RWPE2 (cell line): ENCODE measurements at regions not wholly inside any gene's neighbourhood (a gene's known extent, or its start where the extent isn't known, plus 50 kb on each side); places are given as distances from the start of the nearest gene placed in this dataset.

Source experiments
- ATAC-seq: fragments of 200-7000 bp; cut with Tn5 transposase; 3 replicates; pipeline ENCODE4 v1.9.1; 2021; ENCODE audit warnings: low read depth
- DNase-seq: peaks from one replicate; pipeline ENCODE4 v3.0.0-alpha.2; 2020; ENCODE audit warnings: low spot score
- H3K27ac ChIP-seq: fragments of 450-650 bp; 2 replicates; pipeline ENCODE4 v1.5.1; 2017; ENCODE audit warnings: mild to moderate bottlenecking; ENCODE audit not compliant: poor library complexity, severe bottlenecking
- H3K27me3 ChIP-seq: fragments of 250-450 bp; sonication (Bioruptor Pico); 2 replicates; pipeline ENCODE4 v1.5.1; 2021; ENCODE audit warnings: mild to moderate bottlenecking, moderate library complexity; ENCODE audit not compliant: insufficient read depth, poor library complexity, severe bottlenecking
- H3K36me3 ChIP-seq: fragments of 250-450 bp; sonication (Bioruptor Pico); 2 replicates; pipeline ENCODE4 v1.5.1; 2020; ENCODE audit warnings: low read depth, mild to moderate bottlenecking, moderate library complexity
- H3K4me1 ChIP-seq: fragments of 250-450 bp; sonication (Bioruptor Pico); 2 replicates; pipeline ENCODE4 v1.5.1; 2021; ENCODE audit warnings: mild to moderate bottlenecking, moderate library complexity; ENCODE audit not compliant: insufficient read depth, poor library complexity, severe bottlenecking
- H3K4me3 ChIP-seq: fragments of 250-450 bp; sonication (Bioruptor Pico); 2 replicates; pipeline ENCODE4 v1.5.1; 2021; ENCODE audit warnings: mild to moderate bottlenecking, moderate library complexity; ENCODE audit not compliant: severe bottlenecking
- H3K9me3 ChIP-seq: fragments of 250-450 bp; sonication (Bioruptor Pico); 2 replicates; pipeline ENCODE4 v1.5.1; 2021; ENCODE audit warnings: mild to moderate bottlenecking, moderate library complexity; ENCODE audit not compliant: severe bottlenecking
- CTCF ChIP-seq: fragments of 450-650 bp; IDR thresholded peaks from one replicate; pipeline ENCODE4 v1.5.1; 2017; ENCODE audit warnings: mild to moderate bottlenecking, moderate library complexity; ENCODE audit not compliant: poor library complexity, severe bottlenecking

- DNase-seq (no peak), ATAC-seq (peak; percentile 52; the same call in 1 of the 3 replicates)
- H3K27me3 ChIP-seq: no peaks in the 10 kb centered on the region
- no peaks in the 10 kb centered on the region for H3K9me3 ChIP-seq
- no peaks in the 10 kb centered on the region for H3K4me1 ChIP-seq
- no peak overlapping the region for H3K4me3 ChIP-seq
- no peaks in the 10 kb centered on the region for H3K36me3 ChIP-seq
- no peak overlapping the region for H3K27ac ChIP-seq
- peak; percentile 24 for TF ChIP-seq CTCF
Observed at GRCh38 chr7:10022957-10023356, 950.7 kb upstream of the PHF14 start.

GRCh38 chr7:10034843-10035556 lies 938.7 kb upstream of the PHF14 start:
- no peaks in the 10 kb centered on the region for H3K27me3 ChIP-seq
- TF ChIP-seq CTCF: no peak
- no peak for ATAC-seq
- no peaks in the 10 kb centered on the region for H3K4me1 ChIP-seq
- no peak overlapping the region for H3K27ac ChIP-seq
- DNase-seq: no peak
- H3K4me3 ChIP-seq: no peak overlapping the region
- no peaks in the 10 kb centered on the region for H3K36me3 ChIP-seq
- H3K9me3 ChIP-seq: no peaks in the 10 kb centered on the region

GRCh38 chr7:10036693-10037092 lies 937.0 kb upstream of the PHF14 start:
- no peak for TF ChIP-seq CTCF
- no peak for DNase-seq
- ATAC-seq: no peak
- Histone ChIP-seq H3K4me3 (no peak overlapping the region), H3K4me1 (no peaks in the 10 kb centered on the region), H3K9me3 (no peaks in the 10 kb centered on the region), H3K36me3 (no peaks in the 10 kb centered on the region), H3K27ac (no peak overlapping the region), H3K27me3 (no peaks in the 10 kb centered on the region)

- no peak for DNase-seq
- no peaks in the 10 kb centered on the region for H3K9me3 ChIP-seq
- no peaks in the 10 kb centered on the region for H3K36me3 ChIP-seq
- H3K27me3 ChIP-seq: no peaks in the 10 kb centered on the region
- no peak overlapping the region for H3K27ac ChIP-seq
- no peak overlapping the region for H3K4me3 ChIP-seq
- no peak for TF ChIP-seq CTCF
- ATAC-seq: no peak
- no peaks in the 10 kb centered on the region for H3K4me1 ChIP-seq
Observed at GRCh38 chr7:10038351-10038750, 935.3 kb upstream of the PHF14 start.

GRCh38 chr7:10040674-10041073 lies 933.0 kb upstream of the PHF14 start:
- H3K4me1 ChIP-seq: no peaks in the 10 kb centered on the region
- no peak overlapping the region for H3K27ac ChIP-seq
- TF ChIP-seq CTCF: no peak
- no peak for DNase-seq
- no peaks in the 10 kb centered on the region for H3K27me3 ChIP-seq
- no peaks in the 10 kb centered on the region for H3K9me3 ChIP-seq
- no peaks in the 10 kb centered on the region for H3K36me3 ChIP-seq
- no peak overlapping the region for H3K4me3 ChIP-seq
- no peak for ATAC-seq
